NCI-H446 treated with DMSO at 0.1 percent for 48 hours (cell line): ENCODE measurements at regions not wholly inside any gene's neighbourhood (a gene's known extent, or its start where the extent isn't known, plus 50 kb on each side); places are given as distances from the start of the nearest gene placed in this dataset.

Experiments
- DNase-seq: peaks from one replicate; lab custom pipeline; 2025; lab: John Stamatoyannopoulos, UW

DNA sequence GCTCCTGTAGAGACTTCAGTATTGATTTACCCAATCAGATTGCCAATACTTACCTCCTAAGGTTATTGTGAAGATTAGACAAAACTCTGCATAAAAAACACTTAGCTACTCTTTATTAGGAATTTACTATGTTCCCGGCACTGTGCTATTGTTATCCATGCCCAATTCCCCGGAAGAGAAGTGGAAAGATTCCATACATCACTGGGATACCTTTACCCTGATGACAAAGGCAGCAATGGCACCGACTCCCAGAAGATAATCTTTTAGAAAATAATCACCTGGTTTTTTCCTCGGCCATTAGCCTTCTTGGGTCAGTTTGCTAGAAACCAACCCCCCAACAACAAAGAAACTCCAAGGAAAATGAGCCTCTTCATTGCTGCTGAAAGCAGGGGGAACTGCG lies 226.0 kb downstream of the SNX18 start:
- DNase-seq = no peak

GRCh38 chr5:54742417-54742891 lies 224.9 kb downstream of the SNX18 start:
- no peak for DNase-seq

DNA sequence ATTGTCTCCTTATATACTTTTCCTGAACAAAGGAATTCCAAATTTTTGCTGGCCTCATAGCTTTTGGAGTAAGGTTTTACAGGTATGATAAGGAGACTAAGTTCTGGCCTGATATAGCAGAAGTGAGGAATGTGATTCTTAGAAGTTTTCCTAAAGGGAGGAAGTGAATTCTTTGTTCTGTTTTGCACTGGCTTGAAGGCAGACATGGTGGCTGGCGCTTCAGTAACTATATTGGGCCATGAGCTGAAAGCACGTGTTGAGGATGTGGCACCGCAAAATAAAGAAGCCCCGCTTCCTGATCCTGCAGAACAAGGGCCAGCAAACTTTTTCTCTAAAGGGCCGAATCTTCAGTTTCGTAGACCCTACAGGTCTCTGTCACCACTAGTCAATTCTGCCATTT lies 224.2 kb downstream of the SNX18 start:
- DNase-seq = no peak

DNA sequence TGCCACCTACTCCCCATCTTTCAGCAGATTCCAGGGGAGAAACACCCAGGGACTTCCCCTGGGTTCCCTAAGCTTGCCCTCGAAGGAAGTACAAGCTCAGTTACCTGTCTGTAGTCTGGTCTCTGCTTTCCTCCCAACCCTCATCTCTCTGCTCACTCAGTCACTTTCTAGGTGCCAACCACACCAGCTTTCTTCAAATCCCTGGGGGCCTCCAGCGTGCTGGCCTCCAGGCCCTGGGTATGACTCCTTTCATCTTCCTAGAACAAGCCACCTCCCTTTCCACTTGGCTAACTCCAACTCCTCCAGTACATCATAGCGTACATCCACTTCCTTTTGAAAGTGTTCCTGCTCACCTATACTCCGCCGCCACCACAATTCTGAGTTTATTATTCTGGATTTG lies 222.6 kb downstream of the SNX18 start:
- no peak for DNase-seq

DNA sequence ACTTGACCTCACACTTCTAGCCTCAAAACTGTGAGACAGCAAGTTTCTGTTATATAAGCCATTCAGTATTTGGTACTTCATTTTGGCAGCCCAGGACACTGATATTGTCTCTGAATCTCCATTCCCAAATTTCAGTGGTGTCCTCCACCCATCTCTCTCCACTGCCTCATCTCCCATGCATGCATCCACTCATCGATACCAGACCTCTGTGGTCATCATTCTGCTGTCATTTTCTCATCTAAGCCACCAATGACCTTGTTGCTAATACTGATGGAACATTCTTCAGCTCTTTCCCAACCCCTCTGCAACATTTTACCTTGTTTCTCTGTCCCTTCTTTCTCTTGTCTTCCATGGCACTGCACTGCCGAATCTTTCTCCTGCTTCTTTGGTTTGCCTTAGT lies 221.8 kb downstream of the SNX18 start:
- no peak for DNase-seq

DNA sequence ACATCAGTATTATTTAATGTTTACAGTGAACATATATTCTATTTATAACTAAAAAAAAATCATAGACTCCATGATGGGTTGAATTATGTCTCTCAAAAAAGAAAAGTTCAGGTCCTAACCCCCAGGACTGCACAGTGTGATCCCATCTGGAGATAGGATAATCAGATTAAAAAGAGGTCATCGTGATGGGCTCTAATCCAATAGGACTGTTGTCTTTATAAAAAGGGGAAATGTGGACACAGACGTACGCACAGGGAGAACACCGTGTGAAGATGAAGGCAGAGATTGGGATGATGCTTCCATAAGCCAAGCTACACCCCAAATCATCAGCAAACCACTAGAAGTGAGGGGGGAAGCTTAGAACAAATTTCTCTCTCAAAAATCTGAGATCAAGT lies 221.4 kb downstream of the SNX18 start:
- no peak for DNase-seq

DNA sequence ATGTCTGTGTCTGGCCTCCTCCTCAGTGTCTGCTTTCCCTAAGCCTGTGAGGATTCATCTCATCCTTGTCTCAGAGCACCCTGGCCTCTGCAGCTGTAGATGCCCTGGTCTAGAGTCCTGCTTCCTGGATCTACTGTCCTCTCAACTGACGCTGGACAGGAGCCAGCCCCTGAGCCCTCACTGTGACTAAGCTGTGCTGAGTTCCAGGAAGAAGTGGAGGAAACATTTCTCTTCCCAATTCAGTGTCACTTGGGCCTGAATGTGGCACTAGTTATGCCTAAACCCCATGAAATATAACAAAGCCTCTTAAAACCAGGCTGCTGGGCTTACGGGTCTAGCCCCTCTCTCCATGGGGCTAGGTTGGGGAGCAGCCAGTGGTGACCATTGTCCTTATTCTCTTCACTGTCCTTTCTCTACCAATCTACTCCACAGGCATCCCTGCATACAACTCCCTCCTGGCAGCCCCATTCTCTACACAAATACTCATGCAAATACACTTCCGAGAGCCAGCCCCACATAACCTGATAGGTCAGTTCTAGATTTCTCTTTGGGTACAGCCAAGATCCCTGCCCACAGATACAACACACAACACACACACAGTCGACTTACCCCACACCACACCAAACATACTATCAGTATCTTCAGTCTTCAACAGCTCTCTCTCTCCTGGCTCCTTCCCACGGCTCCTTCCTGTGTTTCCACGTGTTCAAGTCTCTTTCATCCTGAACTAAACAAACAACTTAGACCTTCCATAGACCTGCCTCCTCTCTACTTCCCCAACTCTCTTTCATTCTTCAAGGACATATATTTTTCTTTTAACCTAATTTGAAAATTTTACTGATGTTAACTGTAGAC lies 220.8 kb downstream of the SNX18 start:
- no peak for DNase-seq

DNA sequence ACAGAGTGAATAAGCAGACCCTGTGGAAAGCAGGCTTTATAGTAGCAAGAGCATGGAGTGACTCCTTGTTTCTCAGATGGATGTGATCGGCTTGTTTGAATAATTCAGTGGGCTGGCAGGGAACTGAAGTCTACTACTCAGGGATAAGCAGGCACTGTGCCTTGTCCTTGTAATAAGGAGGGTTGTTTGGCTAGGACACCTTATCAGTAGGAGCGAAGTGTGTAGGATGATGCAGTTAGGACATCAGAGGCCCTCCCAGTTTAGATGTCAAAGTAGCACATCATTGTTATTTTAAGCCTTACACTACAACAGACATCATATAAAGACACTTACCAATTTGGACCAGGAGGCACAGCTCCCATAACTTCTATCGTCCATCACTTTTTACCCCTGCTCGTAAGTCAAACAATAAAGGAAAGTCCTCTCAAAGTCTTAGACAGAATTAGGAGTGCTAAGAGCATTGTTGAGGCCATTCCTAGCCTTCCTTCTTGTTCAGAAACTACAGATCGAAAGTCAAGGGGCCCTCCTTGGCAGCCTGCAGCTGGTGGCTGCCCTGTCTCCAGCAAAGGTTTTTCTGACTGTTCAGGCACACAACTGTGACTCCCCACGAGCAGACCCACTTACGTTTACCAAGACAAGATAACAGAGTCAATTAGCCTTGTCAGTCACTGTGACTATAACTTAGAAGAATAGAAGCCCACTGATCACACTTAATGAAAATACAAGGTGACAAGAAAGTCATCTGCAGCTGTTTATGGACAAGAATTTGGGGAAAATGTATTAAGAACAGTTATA lies 218.6 kb downstream of the SNX18 start:
- no peak for DNase-seq

DNA sequence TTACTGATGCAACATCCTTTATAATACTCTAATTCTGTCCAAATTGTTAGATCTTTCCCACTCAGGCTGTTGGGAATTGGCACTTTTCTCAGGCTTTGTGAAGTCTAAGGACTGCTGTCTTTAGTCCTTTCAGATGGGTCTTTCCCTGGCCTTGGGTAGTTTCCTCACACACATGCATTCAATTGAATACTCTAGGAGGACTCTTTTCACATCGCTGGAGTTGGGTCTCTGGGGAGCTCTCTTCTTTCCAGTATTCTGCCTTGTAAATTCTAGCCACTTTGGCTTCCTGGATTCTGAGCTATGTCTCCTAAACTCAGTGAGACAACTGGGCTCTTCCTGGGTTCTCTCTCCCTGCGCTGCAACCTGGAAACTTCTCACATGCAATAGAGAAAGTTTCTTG lies 215.5 kb downstream of the SNX18 start:
- no peak for DNase-seq

- no peak for DNase-seq
Measured at GRCh38 chr5:54732108-54732507, 214.5 kb downstream of the SNX18 start.

DNA sequence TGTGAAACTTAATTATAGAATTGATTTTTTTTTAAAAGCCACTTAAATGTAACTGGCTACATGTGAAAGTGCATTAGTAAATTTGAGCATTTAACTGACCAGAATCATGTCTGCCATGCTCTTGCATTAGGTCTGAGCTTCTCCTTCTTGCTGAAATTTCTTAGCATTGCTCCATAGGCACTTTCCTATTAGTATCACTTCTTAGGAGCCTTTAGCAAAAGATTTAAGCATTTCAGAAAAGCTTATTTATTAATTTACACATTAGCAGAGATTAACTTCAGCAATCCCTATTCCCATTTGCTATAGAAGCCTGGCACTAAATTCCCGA lies 211.0 kb downstream of the SNX18 start:
- DNase-seq = no peak

DNA sequence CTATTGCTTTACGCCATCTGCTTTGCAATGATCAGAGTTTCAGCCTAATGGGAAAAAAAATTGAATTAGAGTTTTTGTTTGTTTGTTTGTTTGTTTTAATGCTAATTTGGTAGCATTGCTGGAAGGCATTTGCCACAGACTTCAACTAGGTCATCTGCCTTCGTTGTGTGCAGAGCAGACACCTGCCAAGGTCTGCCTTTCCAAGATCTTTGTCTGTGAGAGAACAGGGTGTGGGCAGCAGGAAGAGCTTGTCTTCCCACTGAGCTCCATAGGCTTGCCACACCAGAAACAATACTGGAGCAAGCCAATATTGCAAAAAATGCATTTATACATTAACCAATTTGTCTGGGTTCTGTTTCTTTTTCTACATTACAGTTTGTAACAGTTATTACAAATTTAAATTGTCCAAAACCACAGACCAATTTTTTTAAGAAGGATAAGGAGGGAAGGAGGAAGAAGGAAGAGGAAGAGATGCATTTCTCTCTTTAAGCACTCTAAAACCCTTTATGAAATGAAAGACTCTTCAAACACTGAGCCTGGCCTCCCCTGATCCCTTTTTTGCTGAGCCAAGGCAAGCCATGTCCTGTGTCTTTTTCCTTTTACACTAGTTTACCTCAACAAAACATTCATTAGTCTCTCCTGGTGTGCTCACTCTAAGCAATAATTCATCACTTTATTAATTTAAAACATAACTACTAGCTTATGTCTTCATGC lies 210.5 kb downstream of the SNX18 start:
- no peak for DNase-seq

- DNase-seq = no peak
Measured at GRCh38 chr5:54725391-54726280, 208.1 kb downstream of the SNX18 start.

DNA sequence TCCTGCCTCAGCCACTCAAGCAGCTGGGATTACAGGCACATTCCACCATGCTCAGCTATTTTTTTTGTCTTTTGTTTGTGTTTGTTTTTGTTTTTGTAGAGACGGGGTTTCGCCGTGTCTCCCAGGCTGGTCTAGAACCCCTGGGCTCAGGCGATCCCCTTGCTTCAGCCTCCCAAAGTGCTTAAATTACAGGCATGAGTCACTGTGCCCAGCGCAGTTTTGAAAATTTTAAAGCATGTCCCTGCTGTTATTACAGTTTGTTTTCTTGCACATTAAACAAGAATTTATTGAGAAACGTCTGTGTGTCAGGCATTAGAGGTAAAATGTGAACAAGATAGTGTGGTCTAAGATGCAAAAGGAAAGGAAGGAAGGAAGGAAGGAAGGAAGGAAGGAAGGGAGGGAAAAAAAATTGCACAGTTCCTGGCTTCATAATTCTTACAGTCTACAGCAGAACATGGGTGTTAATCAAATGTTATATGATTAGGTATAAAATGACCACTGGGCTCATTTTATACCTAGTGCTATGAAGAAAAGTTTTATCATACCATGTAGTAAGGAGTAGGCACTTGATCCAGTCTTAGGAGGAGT lies 205.4 kb downstream of the SNX18 start:
- DNase-seq = no peak

GRCh38 chr5:54721951-54722654 lies 204.5 kb downstream of the SNX18 start:
- DNase-seq = no peak

DNA sequence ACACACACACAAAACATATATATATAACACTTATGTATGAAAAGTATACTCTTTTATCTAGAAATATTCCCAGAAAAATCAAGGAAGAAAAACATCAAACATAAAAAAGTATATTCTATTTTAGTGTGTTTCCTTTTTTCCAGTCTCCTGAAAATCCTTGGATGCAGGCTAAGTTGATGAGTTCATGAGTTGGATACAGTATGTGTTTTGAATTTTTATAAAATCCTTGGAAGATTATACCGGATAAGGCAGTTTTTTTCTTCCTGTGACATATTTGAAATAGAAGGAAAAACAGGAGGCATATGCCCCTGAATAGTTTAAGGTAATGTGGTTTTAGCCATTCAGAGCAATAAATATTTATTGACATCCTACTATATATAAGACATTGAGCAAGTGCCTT lies 203.6 kb downstream of the SNX18 start:
- DNase-seq = no peak

GRCh38 chr5:54720341-54720740 lies 202.8 kb downstream of the SNX18 start:
- DNase-seq = no peak

GRCh38 chr5:54719384-54720283 lies 202.1 kb downstream of the SNX18 start:
- DNase-seq = peak; percentile 21

DNA sequence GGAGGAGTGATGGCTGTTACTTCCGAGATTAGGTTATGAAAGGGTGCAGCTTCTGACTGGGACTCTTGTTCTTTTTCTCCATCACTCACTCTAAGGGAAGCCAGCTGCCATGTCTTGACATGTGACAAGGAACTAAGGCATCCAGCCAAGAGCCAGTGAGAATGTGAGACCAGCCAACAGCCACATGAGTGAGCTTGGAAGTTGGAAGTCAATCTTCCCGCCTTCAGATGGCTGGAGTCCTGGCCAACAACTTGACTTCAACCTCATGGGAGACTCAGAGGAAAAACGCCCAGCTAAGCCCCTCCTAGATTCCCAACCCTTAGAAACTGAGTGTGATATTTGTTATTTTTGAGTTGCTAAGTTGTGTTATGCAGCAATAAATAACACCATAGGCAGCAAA lies 201.1 kb downstream of the SNX18 start:
- peak; percentile 85 for DNase-seq

DNA sequence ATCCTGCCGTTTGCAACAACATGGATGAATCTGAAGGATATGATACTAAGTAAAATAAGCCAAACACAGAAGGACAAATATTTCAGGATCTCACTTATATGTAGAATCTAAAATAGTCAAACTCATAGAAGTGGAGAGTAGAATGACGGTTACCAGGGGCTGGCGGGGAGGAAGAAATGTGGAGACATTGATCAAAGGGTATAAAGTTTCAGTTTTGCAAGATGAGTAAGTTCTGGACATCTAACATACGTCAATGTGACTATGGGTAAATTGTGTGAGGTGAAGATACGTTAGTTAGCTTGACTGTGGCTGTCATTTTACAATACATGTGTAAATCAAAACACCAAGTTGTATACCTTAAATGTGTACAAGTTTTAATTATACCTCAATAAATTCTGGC lies 200.3 kb downstream of the SNX18 start:
- DNase-seq = no peak
